WTC11 (cell line): ENCODE measurements at regions not wholly inside any gene's neighbourhood (a gene's known extent, or its start where the extent isn't known, plus 50 kb on each side); places are given as distances from the start of the nearest gene placed in this dataset.

Experiments
- NFATC4 ChIP-seq: fragments of 250-450 bp; sonication (Bioruptor Pico); IDR thresholded peaks from 2 replicates; pipeline ENCODE4 v1.9.0; 2021; ENCODE audit warnings: mild to moderate bottlenecking
- ZNF138 ChIP-seq: sonication (generic); formaldehyde crosslinking; conservative IDR thresholded peaks from 2 replicates; pipeline ENCODE4 v1.8.1; 2022; ENCODE audit warnings: mild to moderate bottlenecking, moderate library complexity, missing genetic modification reagents
- TF ChIP-seq, protein P1 (sequence below): fragments of 200-600 bp; IDR thresholded peaks from 2 replicates; pipeline ENCODE4 v1.8.0; 2022; ENCODE audit warnings: antibody characterized with exemption

DNA sequence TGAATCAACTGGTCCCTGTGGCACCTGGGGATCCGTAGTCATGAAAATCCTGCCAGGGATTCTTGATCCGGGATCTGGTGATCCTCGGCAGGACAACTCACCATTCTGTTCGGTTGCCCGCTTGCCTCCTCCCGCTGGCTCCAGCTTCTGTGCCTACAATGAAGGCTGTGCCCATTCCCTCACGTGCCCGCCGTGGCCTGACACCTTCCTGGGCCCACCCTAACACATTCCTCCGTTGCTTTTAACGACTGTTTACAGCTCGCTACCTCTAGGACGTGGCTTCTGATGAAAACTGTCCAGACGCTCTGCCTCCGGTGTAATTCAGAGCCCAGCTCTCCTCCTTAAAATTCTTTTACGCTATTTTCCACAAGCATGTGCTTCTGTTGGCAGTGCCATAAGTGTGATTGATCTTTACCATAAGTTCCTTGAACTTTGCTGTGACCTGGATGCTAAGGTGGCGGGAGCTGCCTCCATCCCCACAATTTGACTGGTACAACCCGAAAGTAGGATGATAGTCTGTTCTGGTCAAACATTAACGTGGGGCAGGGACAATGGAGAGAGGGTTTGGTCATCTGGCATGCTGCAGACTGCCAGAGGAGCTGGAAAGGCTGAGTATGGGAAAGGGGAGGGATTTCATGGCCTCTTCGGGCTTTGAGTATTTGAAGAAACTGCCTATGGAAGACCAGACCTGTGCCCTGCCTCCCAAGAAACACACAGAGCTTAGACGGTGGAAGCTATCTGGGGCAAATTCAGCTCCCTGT, 206.8 kb upstream of the TNP1 start:
- no peak for TF ChIP-seq NFATC4 (CRISPR knock-in tag)
- TF ChIP-seq ZNF138: no peak
- TF ChIP-seq, protein P1, sequence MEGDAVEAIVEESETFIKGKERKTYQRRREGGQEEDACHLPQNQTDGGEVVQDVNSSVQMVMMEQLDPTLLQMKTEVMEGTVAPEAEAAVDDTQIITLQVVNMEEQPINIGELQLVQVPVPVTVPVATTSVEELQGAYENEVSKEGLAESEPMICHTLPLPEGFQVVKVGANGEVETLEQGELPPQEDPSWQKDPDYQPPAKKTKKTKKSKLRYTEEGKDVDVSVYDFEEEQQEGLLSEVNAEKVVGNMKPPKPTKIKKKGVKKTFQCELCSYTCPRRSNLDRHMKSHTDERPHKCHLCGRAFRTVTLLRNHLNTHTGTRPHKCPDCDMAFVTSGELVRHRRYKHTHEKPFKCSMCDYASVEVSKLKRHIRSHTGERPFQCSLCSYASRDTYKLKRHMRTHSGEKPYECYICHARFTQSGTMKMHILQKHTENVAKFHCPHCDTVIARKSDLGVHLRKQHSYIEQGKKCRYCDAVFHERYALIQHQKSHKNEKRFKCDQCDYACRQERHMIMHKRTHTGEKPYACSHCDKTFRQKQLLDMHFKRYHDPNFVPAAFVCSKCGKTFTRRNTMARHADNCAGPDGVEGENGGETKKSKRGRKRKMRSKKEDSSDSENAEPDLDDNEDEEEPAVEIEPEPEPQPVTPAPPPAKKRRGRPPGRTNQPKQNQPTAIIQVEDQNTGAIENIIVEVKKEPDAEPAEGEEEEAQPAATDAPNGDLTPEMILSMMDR: no peak
